NCI-H345 treated with DMSO at 0.1 percent for 48 hours (cell line): ENCODE measurements at regions not wholly inside any gene's neighbourhood (a gene's known extent, or its start where the extent isn't known, plus 50 kb on each side); places are given as distances from the start of the nearest gene placed in this dataset.
"Not testable (repeated sequence)": the region's sequence is repeated elsewhere in the genome, so short reads cannot be mapped to it uniquely, and the experiment has no call there.

Source experiments
- DNase-seq: peaks from one replicate; lab custom pipeline; 2025; ENCODE audit not compliant: unreplicated experiment; lab: John Stamatoyannopoulos, UW

DNA sequence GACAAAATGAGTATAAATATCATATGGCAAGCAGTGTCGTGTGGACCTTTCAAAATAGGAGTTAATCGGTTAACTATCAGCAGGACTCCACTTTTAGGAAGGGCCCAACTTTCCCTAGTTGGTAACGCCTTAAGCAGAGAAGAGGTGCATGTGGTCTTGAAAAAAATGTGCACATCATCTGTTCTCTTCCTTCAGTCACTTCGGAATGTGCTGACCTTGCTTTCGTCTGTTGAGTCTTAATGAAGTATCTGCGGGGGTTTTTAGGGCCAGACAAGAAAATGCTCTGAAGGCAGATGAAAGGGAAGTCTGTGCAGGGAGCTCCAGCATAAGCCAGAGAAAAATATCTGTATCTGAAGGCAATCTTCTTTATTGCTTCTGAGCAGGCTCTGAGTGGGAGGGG, 185.2 kb downstream of the AEBP2 start:
- DNase-seq, result no peak

DNA sequence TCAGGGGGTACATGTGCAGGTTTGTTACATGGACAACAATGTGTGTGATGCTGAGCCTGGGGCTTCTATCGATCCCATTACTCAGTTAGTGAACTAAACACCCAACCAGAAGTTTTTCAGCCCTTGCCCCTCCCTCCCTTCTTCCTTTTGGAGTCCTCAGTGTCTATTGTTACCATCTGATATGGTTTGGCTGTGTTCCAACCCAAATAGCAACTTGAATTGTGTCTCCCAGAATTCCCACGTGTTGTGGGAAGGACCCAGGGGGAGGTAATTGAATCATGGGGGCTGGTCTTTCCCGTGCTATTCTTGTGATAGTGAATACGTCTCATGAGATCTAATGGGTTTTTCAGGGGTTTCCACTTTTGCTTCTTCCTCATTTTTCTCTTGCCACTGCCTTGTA, 186.3 kb downstream of the AEBP2 start:
- not testable (repeated sequence) for DNase-seq

DNA sequence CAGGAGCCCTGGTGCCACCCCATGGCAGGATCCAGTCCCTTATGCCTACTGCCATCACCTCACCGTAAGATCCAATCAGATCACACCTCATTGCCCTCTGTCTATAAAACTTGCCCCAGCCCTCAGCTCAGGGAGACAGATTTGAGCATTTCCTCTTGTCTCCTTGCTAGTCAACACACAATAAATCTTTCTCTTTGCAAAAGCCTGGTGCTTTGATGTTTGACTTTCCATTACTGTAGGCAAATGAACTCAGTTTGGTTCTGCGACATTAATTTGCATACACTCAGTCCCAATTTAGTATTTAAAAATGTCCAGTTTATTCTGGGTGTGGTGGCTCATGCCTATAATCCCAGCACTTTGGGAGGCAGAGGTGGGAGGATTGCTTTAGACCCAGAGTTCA, 188.4 kb downstream of the AEBP2 start:
- no peak for DNase-seq

DNA sequence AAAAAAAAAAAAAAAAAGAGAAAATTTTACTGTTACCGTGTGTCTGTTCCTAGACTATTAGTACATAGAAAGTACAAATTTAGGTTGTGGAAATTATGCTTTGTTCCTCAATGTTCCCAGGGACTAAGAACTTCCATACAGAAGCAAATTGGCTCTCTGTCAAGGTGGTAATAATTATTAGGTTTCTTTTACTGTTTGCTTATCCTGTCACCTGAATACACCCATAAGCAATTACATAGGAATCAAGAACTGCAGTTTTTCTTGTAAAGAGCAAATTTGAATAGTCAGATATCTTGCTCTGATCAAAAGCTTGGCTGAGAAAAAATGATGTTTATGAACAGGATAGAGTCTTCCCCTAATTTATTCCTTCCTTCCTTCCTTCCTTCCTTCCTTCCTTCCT, 191.2 kb downstream of the AEBP2 start:
- no peak for DNase-seq

DNA sequence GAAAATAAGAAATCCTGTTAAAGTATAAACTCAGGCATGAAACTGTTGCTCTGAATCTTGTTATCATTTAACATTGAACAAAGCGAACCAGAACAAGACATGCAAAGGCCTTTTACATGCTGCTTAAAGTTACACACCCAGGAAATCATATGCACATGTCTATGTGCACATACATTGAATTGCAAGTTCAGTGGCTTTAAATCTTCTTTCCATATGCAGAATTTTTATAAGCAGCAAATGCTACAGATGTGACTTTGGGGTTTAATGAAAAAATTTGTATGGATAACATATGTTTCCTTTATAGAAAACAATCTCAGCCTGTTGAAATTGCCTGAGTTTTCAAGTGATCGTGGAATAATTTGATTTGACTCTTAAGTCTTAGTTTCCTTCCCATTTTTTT, 193.9 kb downstream of the AEBP2 start:
- no peak for DNase-seq

DNA sequence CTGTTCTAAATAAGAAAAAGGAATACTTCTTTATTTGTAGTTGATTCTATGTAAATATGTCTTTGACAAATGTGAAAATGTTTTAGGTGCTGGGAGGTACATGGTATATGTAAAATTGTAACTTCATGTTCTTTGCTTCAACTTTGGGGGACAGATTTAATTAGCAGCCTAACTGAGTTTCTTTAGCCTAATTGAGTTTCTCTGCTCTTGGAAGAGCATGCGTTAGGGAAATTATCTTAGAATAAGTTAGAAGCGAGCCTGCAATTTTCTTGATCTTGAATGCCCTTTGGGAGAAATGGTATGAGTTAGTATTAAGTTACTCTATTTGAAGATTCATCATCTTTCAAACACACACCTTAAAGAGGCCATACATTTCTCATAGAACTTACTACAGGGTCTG, 194.3 kb downstream of the AEBP2 start:
- DNase-seq, result no peak

DNA sequence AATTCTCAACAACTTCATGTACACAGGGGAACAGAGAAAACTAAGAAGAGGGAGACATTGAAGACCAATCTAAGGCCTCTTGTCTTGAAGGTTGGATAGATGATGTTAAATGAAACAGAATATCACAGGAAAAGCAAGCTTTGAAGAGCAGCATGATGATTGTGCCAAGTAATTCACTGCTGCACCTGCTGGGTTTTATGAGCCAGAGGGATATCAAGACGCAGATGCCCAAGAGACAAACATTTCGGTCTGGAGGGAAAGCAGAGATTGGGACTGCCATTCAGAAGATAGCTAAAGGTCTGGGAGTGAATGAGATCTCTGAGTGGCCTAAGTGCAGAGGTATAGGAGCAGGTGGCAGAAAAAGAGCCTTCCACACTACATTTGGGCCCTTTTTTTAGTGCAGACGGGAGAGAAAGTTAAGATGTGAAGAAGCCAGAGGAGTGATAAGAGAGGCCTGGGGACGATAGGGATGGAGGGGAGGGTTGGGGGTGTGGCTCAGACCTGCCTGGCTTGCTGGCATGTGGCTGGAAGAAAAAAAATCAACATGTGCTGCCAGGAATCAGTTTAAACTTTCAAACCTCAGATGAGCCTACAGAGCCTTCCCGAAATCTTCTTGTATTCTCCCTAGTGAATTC, 200.6 kb downstream of the AEBP2 start:
- DNase-seq, result no peak

DNA sequence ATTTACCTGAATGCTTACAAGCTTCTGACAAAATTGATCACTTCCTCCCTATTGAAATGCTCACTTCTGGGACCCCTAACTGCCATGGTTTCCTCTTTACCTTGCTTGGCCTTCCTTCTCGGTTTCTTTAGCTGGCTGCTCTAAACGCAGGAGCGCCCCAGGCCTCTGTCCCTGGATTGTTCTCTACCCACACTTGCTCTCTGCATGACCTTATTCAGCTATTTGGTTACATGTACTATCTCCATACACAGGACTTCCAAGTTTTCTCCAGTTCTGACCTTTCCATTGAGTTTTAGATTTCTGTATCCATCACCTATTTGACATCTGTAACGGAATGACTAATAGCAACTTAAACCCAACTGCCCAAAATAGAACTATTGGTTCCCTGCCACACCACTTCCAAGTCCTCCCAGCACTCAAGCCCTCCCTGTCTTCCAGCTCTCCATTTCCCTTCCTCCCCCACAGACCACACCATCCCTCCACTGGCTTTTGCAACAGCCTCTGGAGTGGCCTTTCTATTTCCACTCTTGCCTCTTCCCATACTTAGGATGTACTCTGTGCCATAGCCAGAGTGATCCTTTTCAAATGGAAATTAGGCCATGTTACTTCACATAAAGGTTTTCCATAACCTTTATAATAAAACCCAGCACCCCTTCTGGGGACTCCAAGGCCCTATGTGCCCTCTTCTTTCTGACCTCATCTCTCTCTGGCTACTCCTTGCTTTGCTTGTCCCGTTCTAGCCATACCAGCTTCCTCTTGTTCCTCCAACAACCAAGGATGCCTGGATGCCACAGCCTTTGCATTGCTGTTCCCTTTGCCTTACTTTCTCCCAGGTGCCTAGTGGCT, 202.2 kb downstream of the AEBP2 start:
- DNase-seq, result no peak

DNA sequence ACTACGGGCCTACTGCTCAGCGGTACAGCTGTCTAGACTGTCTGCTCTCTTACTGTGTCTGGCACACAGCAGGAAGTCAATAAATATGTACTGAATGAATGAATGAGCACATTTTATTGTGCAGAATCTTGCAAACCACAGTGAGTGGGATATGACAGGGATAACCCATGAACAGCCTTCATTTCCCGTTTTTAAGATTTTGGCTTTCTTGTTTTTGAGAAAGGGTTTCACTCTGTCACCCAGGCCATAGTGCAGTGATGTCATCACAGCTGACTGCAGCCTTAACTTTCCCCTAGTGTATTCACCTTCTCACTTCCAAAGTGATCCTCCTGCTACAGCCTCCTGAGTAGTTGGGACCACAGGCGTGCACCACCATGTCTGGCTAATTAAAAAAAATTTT, 203.1 kb downstream of the AEBP2 start:
- no peak for DNase-seq

DNA sequence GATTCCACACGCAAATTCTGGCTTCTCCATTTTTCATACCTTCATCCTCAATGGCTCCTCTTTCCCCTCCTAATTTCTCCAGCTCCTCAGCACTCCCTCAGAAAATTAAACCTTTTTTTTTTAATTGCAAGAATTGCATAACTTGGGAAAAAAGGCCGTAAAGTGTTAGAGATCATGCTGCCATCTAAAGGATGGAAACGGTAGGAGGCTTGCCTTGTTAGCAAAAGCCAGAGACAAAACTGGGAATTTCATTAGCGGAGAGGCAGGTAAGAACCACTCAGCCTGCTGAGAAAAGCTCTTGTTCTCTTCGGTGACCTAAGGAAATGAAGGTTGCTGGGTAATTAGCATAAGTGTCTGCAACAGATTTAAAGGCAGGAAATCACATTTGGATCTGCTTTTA, 204.3 kb downstream of the AEBP2 start:
- no peak for DNase-seq

DNA sequence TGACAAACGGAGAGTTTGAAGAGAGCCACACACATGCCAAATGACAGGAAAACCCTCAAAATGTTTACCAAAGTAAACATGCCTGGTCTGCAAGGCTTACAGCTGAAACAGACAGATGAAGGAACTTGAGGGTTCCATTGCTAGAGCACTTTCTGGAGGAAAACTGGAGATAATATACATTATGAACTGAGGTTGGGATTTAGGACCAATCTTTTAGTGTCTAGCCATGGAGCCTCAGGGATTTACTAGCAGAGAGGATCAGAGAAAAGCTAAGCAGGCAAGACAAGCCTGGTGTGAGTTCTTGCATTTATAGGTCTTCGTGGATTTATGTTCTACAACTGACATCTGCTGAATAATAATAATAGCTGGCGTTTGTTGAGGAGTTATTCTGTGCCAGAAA, 205.3 kb downstream of the AEBP2 start:
- no peak for DNase-seq

DNA sequence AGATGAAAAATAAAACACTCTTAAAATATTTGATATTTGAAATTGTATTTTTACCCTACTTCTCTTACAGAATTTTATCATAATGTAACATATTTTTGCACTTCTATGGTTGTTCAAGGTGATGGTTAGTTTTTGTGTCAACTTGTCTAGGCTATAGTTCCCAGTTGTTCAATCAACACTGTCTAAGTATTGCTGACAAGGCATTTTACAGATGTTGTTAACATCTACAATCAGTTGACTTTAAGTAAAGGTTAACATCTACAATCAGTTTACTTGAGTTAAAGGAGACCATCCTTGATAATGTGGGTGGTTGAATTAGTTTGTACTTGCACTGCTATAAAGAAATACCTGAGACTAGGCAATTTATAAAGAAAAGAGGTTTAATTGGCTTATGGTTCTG, 206.5 kb downstream of the AEBP2 start:
- DNase-seq, result no peak

DNA sequence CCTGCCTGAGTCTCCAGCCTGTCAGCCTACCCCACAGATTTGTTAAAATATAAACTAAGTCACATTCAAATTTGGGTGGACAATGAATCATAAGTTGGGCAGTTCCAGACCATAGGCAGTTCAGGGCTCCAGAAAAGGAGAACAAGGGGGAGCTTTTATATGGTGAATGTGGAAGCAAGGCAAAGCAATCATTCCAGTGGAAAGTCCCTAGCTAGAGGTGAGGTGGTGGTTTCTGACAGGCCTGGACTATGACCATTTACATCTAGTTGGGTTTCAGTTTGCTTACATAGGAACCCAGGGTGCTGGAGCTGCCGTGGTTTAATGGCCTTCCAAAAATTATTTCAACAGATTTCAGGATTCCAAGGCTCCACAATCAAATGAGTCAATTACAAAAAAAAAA, 207.3 kb downstream of the AEBP2 start:
- no peak for DNase-seq

DNA sequence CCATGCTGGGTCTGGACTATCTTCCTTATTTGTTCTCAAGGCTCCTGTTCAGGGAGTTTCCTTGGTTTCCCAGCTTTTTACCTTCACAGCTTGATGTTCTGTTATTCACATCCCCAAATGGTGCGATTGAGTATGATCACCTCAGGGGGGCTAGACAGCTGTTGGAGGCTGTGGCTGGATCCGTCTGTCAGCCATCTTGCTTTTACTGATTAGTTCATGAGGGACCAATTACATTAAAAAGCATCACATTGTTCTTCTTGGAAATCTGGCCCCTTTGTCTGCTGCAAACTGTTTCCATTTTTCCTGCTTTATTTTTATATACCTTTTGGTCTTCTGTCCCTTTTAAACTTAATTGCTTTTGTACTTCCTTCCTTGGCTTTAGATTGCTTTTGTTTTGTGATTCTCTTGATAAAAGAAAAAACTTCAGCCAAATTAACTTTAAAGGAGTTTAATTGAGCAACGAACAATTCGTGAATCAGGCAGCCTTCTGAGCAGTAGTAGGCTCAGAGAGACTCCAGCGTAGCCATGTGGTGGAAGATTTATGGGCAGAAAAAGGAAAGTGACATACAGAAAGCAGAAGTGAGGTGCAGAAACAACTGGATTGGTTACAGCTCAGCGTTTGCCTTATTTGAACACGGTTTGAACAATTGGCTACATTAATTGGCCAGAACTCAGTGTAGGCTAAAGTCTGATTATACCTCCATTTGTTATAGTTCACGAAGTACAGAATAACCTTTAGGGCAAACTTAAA, 208.7 kb downstream of the AEBP2 start:
- DNase-seq, result no peak

DNA sequence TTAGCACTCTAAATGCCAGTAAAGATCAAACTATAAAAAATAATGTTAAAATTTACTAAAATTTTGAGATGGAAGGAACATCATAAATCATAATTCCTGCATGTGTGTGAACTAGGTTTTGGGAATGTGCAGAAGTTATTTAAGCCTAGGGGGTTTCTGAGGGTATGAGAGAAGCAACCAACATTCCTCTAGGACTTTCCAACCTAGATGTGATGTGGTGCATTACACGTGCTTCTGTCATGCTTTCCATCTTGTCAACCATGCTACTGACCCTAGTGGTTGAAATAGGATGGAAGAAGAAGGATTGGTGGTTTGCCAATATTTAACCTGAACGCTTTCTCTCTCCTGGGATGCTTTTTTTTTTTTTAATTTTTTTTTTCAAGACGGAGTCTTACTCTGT, 209.3 kb downstream of the AEBP2 start:
- no peak for DNase-seq

DNA sequence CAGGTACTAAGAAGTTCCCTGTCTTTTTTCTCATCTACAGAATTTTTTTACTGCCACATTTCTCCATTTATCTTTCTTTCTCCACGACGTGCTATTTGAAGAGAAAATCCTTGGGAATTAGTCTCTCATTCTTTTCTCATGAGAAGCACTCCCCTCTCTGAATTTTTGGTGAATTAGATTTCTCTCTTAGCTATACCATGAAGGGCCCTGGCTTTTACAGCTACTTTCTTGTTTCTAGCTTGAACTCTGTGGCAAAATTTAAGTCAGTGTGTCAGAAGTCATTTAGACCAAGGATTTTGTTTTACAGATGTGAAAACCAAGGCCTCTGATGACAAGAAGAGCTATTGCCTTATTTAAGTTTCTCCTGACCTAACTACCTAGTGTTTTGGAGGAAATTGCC, 213.1 kb downstream of the AEBP2 start:
- DNase-seq, result no peak

DNA sequence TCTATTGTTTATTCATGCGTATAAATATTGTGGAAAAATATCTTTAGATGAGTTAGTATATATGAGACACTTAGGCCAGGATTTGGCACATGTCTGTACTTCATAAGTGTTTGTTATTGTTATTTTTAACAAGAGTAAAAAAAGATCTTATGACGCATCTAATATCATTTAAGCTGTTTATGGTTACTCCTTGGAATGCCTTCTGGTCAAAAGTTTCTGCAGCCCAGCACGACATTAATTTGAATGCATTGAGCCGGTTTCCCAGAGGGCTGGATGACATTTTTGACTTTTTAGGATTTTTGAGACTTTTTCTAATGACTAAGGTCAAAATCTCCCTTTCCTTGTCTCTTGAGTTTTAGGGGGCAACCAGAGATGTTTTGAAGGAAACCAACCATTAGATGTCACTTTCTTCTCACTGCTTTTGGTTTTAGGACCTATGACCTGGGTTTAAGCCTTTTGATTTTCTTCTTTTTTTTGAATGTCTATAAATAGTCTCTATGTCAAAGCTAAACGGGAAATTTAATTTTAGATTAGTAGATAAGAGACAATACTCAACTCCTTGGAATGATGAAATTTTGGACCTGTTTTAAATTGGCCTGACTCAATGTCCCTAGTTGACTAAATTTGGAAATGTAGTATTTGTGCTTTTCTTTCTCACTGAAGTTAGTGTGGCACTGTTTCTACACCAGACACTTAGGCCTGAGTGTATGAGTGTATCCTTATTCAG, 215.5 kb downstream of the AEBP2 start:
- no peak for DNase-seq

DNA sequence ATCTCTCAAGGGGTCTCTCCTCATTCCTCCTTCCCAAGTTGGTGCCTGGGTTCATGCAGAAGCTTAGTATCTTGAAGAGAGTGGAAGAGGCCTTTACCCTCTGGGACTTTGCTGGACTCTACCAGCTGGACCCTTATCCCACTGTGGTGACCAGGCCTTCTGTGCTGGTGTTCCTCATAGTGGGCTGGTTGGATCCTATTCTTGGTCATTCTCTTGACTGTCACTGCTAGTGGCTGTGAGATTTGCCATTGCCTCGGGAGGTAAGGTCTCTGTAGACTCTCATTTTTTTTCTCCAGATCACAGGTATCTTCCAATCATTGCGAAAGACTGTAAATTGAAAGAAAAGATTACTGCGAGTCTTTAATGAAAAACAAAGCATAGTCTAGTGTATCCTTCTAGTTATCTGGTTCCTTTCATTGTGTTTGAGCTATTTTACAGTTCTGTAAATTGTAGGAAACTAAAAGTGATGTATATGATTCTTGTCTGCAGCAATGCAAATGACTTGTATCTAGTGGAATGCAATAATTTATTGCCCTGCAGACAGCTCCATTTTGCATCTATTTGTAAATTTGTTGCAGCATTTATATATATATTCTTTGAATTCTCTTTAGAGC, 217.9 kb downstream of the AEBP2 start:
- DNase-seq, result no peak

DNA sequence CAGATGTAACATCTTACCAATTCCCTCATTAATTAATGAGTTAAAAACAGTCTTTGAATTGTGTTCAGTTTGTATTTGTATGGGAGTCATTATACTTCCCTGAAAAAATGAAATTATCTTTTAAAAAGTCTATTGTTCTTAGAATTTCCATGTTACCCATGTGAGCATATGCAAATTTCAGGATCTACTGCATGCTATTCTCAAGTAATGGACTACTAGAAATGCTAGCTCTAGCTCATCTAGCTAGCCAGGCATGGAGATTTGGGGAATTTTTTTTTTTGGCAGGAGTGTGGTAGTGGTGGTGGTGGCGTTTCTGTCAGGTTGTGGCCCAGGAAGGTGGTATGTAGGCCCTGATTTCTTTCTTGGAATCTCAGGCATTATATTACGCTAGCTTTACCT, 218.4 kb downstream of the AEBP2 start:
- DNase-seq, result no peak

DNA sequence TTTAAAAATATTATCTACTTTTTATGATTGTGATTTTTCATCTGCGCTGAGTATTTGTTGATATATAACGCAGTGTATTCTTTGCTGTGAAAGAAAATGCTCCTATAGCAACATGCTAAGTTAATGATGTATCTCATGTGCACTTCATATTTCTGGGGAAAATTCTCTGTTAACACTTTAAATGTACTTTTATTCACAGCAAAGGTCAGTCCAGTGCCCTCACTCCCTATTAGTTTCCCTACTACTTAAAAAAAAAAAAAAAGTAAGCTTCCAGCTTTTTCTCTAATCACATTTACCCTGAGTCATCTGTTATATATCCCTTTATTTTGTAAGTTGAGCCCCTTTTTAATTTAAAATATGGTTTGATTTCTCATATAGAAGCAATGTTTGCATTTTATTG, 219.8 kb downstream of the AEBP2 start:
- no peak for DNase-seq

DNA sequence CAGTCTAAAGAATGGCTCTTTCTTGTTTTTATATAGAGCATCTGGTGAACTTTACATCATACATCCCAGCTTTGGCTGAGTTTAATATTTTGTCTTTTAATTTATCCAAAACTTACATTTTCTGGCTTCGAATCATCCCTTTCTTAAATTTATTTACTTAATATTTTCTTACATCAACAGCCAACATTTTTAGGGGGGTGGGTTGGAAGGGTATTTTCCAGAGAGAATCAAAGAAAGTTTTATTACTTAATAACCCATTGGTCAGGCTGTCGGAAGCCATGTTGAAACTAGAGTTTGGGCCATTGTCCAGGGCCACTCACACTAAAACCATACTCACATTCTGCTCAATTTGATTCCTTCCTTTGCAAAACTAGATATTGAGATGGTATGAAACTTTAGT, 220.2 kb downstream of the AEBP2 start:
- DNase-seq, result no peak
